ENCODE measurements at regions not wholly inside any gene's neighbourhood (a gene's known extent, or its start where the extent isn't known, plus 50 kb on each side); places are given as distances from the start of the nearest gene placed in this dataset.
"Not testable (repeated sequence)": the region's sequence is repeated elsewhere in the genome, so short reads cannot be mapped to it uniquely, and the experiment has no call there.

DNA sequence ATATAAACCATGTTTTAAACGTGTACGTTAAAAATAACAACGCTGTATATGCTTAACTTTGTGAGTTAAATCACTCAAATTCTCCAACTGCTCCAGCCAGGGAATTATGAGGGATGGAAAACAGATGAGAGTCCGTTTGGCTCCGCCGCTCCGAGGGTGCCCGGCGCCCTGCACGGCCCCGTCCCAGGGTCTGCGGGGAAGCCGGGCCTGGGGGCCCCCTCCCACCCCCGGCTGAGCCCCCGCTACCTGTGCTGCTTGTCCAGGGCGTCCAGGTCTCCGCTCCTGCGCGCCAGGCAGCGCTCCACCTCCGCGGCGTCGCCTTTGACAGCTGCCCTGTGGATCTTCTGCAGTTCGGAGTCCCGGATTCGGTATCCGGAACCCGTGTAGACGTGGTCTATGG lies 415.5 kb downstream of the FOXD4L4 start:
- H3K27me3 ChIP-seq (ENCODE audit: control insufficient read depth in 2 of 2, insufficient read depth in 1 of 2, low read length in 1 of 2), result peaks cover 0 to 10% of the 10 kb centered on the region in 2 donors
- not testable (repeated sequence) for H3K27ac ChIP-seq (ENCODE audit: low read depth in 1 of 2, low read length in 1 of 2); H3K4me1 ChIP-seq (ENCODE audit: control insufficient read depth in 2 of 2, insufficient read depth in 2 of 2, low read length in 2 of 2); H3K4me3 ChIP-seq (ENCODE audit: low read length in 2 of 2); H3K36me3 ChIP-seq (ENCODE audit: control insufficient read depth in 2 of 2, insufficient read depth in 2 of 2, low read length in 1 of 2); DNase-seq (ENCODE audit: low read depth in 6 of 9, low spot score in 9 of 9); H3K9me3 ChIP-seq (ENCODE audit: control insufficient read depth in 2 of 2, insufficient read depth in 1 of 2, low read length in 1 of 2)
- 2% methylated on average over 17 of the region's 30 CpGs for WGBS

DNA sequence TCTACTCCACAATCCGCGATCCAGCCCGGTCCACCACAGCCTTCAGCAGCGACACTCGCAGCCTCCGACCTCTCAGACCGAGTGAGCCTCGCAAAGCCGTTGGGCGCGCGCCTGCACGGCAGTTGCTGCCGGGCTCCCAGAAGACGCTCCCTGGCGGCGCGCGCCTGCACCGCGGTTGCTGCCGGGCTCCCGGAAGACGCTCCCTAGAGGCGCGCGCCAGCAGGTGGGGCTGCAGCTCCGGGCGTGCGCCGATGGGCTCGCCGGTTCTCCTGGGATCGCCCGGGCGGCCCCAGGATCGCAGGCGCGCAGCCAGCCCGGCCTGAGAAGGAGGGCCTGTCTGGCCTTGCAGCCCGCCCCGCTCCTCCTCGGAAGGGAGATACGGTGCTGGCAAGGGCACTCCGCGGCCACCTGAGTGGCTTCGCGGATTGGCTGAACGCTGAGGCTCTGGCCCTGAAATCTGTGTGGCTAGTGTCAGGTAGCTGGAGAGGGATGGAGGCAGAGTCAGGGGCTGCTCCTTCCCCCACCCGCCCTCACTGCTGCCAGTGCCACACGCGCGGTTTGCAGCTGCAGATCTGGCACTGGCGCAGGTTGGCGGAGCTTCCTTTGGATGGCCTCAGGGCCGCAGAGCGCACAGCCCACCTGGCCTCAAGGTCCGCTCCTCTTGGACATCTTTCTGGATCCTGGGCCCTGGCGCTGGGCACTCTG lies 416.2 kb downstream of the FOXD4L4 start:
- Histone ChIP-seq H3K27me3 (ENCODE audit: control insufficient read depth in 2 of 2, insufficient read depth in 1 of 2, low read length in 1 of 2) (peaks cover 0 to 10% of the 10 kb centered on the region in 2 donors), H3K4me3 (ENCODE audit: low read length in 2 of 2) (peak overlapping the region in 1 of 2 donors; percentile 21)
- not testable (repeated sequence) for H3K9me3 ChIP-seq (ENCODE audit: control insufficient read depth in 2 of 2, insufficient read depth in 1 of 2, low read length in 1 of 2); H3K36me3 ChIP-seq (ENCODE audit: control insufficient read depth in 2 of 2, insufficient read depth in 2 of 2, low read length in 1 of 2); H3K4me1 ChIP-seq (ENCODE audit: control insufficient read depth in 2 of 2, insufficient read depth in 2 of 2, low read length in 2 of 2); H3K27ac ChIP-seq (ENCODE audit: low read depth in 1 of 2, low read length in 1 of 2)
- WGBS, result under 1% methylated on average over 31 of the region's 59 CpGs
- peak in 6 of 9 donors; percentile 4 to 53 (median 9) for DNase-seq (ENCODE audit: low read depth in 6 of 9, low spot score in 9 of 9)

- WGBS, result 16% methylated on average over 22 of the region's 40 CpGs
- not testable (repeated sequence) for H3K9me3 ChIP-seq (ENCODE audit: control insufficient read depth in 2 of 2, insufficient read depth in 1 of 2, low read length in 1 of 2); H3K4me1 ChIP-seq (ENCODE audit: control insufficient read depth in 2 of 2, insufficient read depth in 2 of 2, low read length in 2 of 2); DNase-seq (ENCODE audit: low read depth in 6 of 9, low spot score in 9 of 9); H3K27ac ChIP-seq (ENCODE audit: low read depth in 1 of 2, low read length in 1 of 2); H3K36me3 ChIP-seq (ENCODE audit: control insufficient read depth in 2 of 2, insufficient read depth in 2 of 2, low read length in 1 of 2); H3K4me3 ChIP-seq (ENCODE audit: low read length in 2 of 2)
- H3K27me3 ChIP-seq (ENCODE audit: control insufficient read depth in 2 of 2, insufficient read depth in 1 of 2, low read length in 1 of 2), result peaks cover 0 to 10% of the 10 kb centered on the region in 2 donors
These were observed 417.2 kb downstream of the FOXD4L4 start for GRCh38 chr9:66153971-66154691.

DNA sequence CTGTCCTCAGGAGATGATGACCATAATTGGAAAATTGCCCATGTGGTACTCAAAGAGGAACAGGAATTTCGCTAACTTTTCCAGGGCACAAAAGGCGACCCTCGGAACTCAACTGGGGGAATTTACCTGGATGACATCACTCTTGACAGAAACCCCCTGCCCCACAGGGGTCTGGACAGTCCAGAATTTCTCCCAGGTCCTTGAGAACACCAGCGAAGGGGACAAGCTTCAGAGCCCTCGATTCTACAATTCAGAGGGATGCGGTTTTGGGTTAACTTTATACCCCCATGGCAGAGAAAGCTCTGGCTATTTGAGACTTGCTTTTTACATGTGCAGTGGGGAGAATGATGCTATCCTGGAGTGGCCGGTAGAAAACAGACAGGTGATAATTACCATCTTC lies 445.4 kb downstream of the FOXD4L4 start:
- H3K9me3 ChIP-seq (ENCODE audit: control insufficient read depth in 2 of 2, insufficient read depth in 1 of 2, low read length in 1 of 2); H3K4me1 ChIP-seq (ENCODE audit: control insufficient read depth in 2 of 2, insufficient read depth in 2 of 2, low read length in 2 of 2); DNase-seq (ENCODE audit: low read depth in 6 of 9, low spot score in 9 of 9); H3K4me3 ChIP-seq (ENCODE audit: low read length in 2 of 2); H3K27me3 ChIP-seq (ENCODE audit: control insufficient read depth in 2 of 2, insufficient read depth in 1 of 2, low read length in 1 of 2); H3K27ac ChIP-seq (ENCODE audit: low read depth in 1 of 2, low read length in 1 of 2); H3K36me3 ChIP-seq (ENCODE audit: control insufficient read depth in 2 of 2, insufficient read depth in 2 of 2, low read length in 1 of 2): not testable (repeated sequence)
- 94% methylated on average over 6 of the region's 7 CpGs for WGBS

DNA sequence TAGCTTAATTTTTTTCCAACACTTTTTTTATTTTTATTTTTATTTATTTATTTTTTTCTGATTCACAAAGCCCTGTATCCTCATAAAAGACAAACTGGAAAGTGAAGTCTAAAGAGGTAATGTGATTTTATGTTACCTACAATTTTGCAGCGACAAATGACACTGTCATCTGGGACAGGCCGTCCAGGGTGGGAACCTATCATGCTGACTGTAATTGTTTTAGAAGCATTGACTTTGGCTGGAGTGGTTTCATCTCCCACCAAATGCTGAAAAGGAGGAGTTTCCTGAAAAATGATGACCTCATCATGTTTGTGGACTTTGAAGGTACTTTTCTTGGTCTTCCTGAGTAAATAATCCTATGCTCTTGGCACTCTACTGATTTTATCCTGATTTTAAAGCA lies 446.7 kb downstream of the FOXD4L4 start:
- not testable (repeated sequence) for H3K9me3 ChIP-seq (ENCODE audit: control insufficient read depth in 2 of 2, insufficient read depth in 1 of 2, low read length in 1 of 2); H3K36me3 ChIP-seq (ENCODE audit: control insufficient read depth in 2 of 2, insufficient read depth in 2 of 2, low read length in 1 of 2); H3K4me3 ChIP-seq (ENCODE audit: low read length in 2 of 2); H3K27me3 ChIP-seq (ENCODE audit: control insufficient read depth in 2 of 2, insufficient read depth in 1 of 2, low read length in 1 of 2); H3K27ac ChIP-seq (ENCODE audit: low read depth in 1 of 2, low read length in 1 of 2); DNase-seq (ENCODE audit: low read depth in 6 of 9, low spot score in 9 of 9); H3K4me1 ChIP-seq (ENCODE audit: control insufficient read depth in 2 of 2, insufficient read depth in 2 of 2, low read length in 2 of 2)
- 87% methylated on average over 2 of the region's 2 CpGs for WGBS

DNA sequence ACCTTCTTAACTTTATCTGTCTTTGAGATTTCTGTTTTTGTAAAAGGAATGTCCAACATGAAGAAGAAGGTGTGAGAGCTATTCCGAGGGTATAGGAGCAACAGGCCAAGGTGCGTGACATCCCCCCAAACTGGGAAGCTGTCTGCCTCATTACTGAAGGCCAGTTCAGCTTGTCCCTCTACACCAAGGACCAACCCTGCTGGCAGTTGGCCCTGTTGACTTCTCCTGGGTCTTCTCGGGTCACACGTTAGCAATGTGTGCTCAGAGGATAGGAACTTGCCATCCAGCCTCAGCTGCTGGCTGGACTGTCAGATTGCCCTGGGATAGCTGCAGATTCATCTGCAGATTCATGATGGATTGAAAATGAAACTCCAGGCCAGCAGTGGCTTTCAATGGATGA lies 460.3 kb downstream of the FOXD4L4 start:
- H3K27ac ChIP-seq (ENCODE audit: low read depth in 1 of 2, low read length in 1 of 2); H3K36me3 ChIP-seq (ENCODE audit: control insufficient read depth in 2 of 2, insufficient read depth in 2 of 2, low read length in 1 of 2); H3K4me3 ChIP-seq (ENCODE audit: low read length in 2 of 2); H3K9me3 ChIP-seq (ENCODE audit: control insufficient read depth in 2 of 2, insufficient read depth in 1 of 2, low read length in 1 of 2); H3K4me1 ChIP-seq (ENCODE audit: control insufficient read depth in 2 of 2, insufficient read depth in 2 of 2, low read length in 2 of 2); H3K27me3 ChIP-seq (ENCODE audit: control insufficient read depth in 2 of 2, insufficient read depth in 1 of 2, low read length in 1 of 2); DNase-seq (ENCODE audit: low read depth in 6 of 9, low spot score in 9 of 9): not testable (repeated sequence)
- WGBS, result 88% methylated on average over 2 of the region's 4 CpGs

DNA sequence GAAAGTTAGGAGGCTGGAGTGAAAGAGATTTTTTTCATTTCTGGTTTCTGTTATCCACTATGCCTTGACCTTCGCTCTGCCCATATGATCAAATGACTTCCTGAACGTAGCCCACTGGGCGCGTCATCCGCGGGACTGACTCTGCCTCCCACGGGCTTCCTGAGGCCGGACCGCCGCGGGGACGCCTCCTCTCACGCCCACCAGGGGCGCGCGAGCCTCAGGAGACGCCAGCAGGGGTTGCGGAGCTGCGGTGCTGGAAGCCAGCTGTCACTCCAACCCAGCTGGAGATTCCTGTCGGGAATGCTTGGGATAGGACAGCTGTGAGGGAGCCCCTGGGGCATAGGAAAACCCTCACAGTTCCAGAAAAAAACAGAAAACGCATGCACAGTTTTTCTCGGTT lies 461.5 kb downstream of the FOXD4L4 start:
- H3K27ac ChIP-seq (ENCODE audit: low read depth in 1 of 2, low read length in 1 of 2); H3K36me3 ChIP-seq (ENCODE audit: control insufficient read depth in 2 of 2, insufficient read depth in 2 of 2, low read length in 1 of 2); H3K9me3 ChIP-seq (ENCODE audit: control insufficient read depth in 2 of 2, insufficient read depth in 1 of 2, low read length in 1 of 2); H3K4me3 ChIP-seq (ENCODE audit: low read length in 2 of 2); H3K4me1 ChIP-seq (ENCODE audit: control insufficient read depth in 2 of 2, insufficient read depth in 2 of 2, low read length in 2 of 2); H3K27me3 ChIP-seq (ENCODE audit: control insufficient read depth in 2 of 2, insufficient read depth in 1 of 2, low read length in 1 of 2); DNase-seq (ENCODE audit: low read depth in 6 of 9, low spot score in 9 of 9): not testable (repeated sequence)
- WGBS, result 57% methylated on average over 18 of the region's 22 CpGs

GRCh38 chr9:66206617-66207016 lies 469.7 kb downstream of the FOXD4L4 start:
- H3K9me3 ChIP-seq (ENCODE audit: control insufficient read depth in 2 of 2, insufficient read depth in 1 of 2, low read length in 1 of 2); H3K4me1 ChIP-seq (ENCODE audit: control insufficient read depth in 2 of 2, insufficient read depth in 2 of 2, low read length in 2 of 2); H3K27me3 ChIP-seq (ENCODE audit: control insufficient read depth in 2 of 2, insufficient read depth in 1 of 2, low read length in 1 of 2); H3K4me3 ChIP-seq (ENCODE audit: low read length in 2 of 2); H3K27ac ChIP-seq (ENCODE audit: low read depth in 1 of 2, low read length in 1 of 2); DNase-seq (ENCODE audit: low read depth in 6 of 9, low spot score in 9 of 9); H3K36me3 ChIP-seq (ENCODE audit: control insufficient read depth in 2 of 2, insufficient read depth in 2 of 2, low read length in 1 of 2): not testable (repeated sequence)
- no CpG with 5 or more reads among the region's 1 CpG for WGBS

DNA sequence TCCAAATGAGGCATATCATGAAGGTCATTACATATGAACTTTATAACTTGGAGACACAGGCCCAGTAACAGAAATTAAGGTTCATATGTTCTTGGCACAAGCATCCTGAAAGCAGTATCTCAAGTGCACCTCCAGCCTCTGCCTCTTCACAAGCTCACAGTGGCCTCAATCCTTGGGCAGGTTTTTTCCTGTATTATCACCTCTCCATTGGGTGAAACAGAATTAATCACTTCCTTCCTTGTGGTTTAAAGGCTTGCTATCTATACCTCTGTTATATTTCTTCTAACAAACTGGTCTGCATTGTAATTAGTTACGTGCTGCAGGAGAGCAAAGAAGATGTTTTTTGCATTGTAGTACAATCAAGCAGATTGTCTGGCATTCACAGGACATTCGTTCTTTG lies 471.0 kb downstream of the FOXD4L4 start:
- not testable (repeated sequence) for H3K27me3 ChIP-seq (ENCODE audit: control insufficient read depth in 2 of 2, insufficient read depth in 1 of 2, low read length in 1 of 2); H3K27ac ChIP-seq (ENCODE audit: low read depth in 1 of 2, low read length in 1 of 2); H3K4me3 ChIP-seq (ENCODE audit: low read length in 2 of 2); H3K36me3 ChIP-seq (ENCODE audit: control insufficient read depth in 2 of 2, insufficient read depth in 2 of 2, low read length in 1 of 2); DNase-seq (ENCODE audit: low read depth in 6 of 9, low spot score in 9 of 9); H3K4me1 ChIP-seq (ENCODE audit: control insufficient read depth in 2 of 2, insufficient read depth in 2 of 2, low read length in 2 of 2); H3K9me3 ChIP-seq (ENCODE audit: control insufficient read depth in 2 of 2, insufficient read depth in 1 of 2, low read length in 1 of 2)
- no CpG with 5 or more reads among the region's 2 CpGs for WGBS
